ENCODE measurements at regions not wholly inside any gene's neighbourhood (a gene's known extent, or its start where the extent isn't known, plus 50 kb on each side); places are given as distances from the start of the nearest gene placed in this dataset.

GRCh38 chr4:80124246-80125211, 51.5 kb upstream of the ANTXR2 start:
- Histone ChIP-seq H3K79me1 (ENCODE audit: low read depth, low read length) (no peaks in the 10 kb centered on the region), H3K27me3 (replicated peaks in 1 of 4; ENCODE audit: control insufficient read depth in 3 of 4, extremely low read depth in 1 of 4, insufficient read depth in 3 of 4, low read length in 3 of 4) (no peaks in the 10 kb centered on the region), H4K5ac (ENCODE audit: insufficient read length, low read depth, low read length) (no peak overlapping the region), H3K4me1 (replicated peaks in 1 of 4; ENCODE audit: control insufficient read depth in 3 of 4, insufficient read depth in 4 of 4, low read length in 3 of 4) (no peaks in the 10 kb centered on the region), H3K9me3 (ENCODE audit: insufficient read depth in 2 of 2, low read depth in 1 of 2, low read length in 1 of 2) (0 out of 4 replicates have a peak, but pooled peaks cover 0 to 2% of the 10 kb centered on the region in 2 experiments), H3K23ac (ENCODE audit: insufficient read length) (no peak overlapping the region), H4K8ac (ENCODE audit: extremely low read depth, insufficient read depth, low read length) (no peak overlapping the region), H3K4me2 (ENCODE audit: insufficient read depth in 1 of 2, low read depth in 2 of 2, low read length in 2 of 2) (no peak overlapping the region), H3K9ac (replicated peaks in 1 of 4; ENCODE audit: extremely low read depth in 1 of 4, low read depth in 3 of 4, low read length in 3 of 4) (no peak overlapping the region), H2BK15ac (ENCODE audit: low read length) (no peak overlapping the region), H3K36me3 (ENCODE audit: control insufficient read depth in 2 of 4, insufficient read depth in 4 of 4, low read length in 3 of 4) (no peaks in the 10 kb centered on the region), H2BK20ac (ENCODE audit: low read length) (no peak overlapping the region), H2AFZ (ENCODE audit: low read length) (no peak overlapping the region), H2BK12ac (ENCODE audit: low read depth, low read length) (no peak overlapping the region), H2BK5ac (ENCODE audit: low read depth, low read length) (no peak overlapping the region), H4K91ac (replicated peaks; ENCODE audit: insufficient read length, low read length) (no peak overlapping the region), H3K4ac (replicated peaks; ENCODE audit: insufficient read length, low read depth, low read length) (no peak overlapping the region), H3K79me2 (ENCODE audit: control insufficient read depth in 1 of 2, insufficient read depth in 2 of 2, low read length in 2 of 2) (no peaks in the 10 kb centered on the region), H2AK5ac (ENCODE audit: low read depth, low read length) (no peak overlapping the region), H3K27ac (ENCODE audit: low read depth, low read length) (no peak overlapping the region), H3K4me3 (ENCODE audit: extremely low read depth in 1 of 4, insufficient read depth in 2 of 4, low read depth in 3 of 4, low read length in 4 of 4) (no peak overlapping the region), H3K14ac (ENCODE audit: insufficient read length) (no peak overlapping the region), H3K23me2 (ENCODE audit: low read depth, low read length) (no peaks in the 10 kb centered on the region), H3K56ac (replicated peaks; ENCODE audit: insufficient read length, low read depth, low read length) (no peak overlapping the region), H3K18ac (ENCODE audit: extremely low read depth, low read length) (no peak overlapping the region), H4K20me1 (replicated peaks in 1 of 2; ENCODE audit: control insufficient read depth in 1 of 2, insufficient read depth in 2 of 2, low read length in 2 of 2) (no peaks in the 10 kb centered on the region), H2BK120ac (replicated peaks; ENCODE audit: low read depth, low read length) (no peak overlapping the region)
- DNase-seq (ENCODE audit: low read depth in 1 of 2, low spot score in 2 of 2) (no peak), FAIRE-seq (no peak)
- TF ChIP-seq KDM5A (IDR thresholded peaks at IDR 0.05; ENCODE audit: low read length) (no peak), RFX5 (IDR thresholded peaks at IDR 0.05; ENCODE audit: borderline replicate concordance, low read depth, low read length) (no peak), BRCA1 (IDR thresholded peaks at IDR 0.05; ENCODE audit: low read depth, low read length) (no peak), SRF (IDR thresholded peaks at IDR 0.05; ENCODE audit: low read depth, low read length) (no peak), JUND (IDR thresholded peaks at IDR 0.05; ENCODE audit: low read length) (no peak), HDAC2 (IDR thresholded peaks at IDR 0.05; ENCODE audit: borderline replicate concordance in 1 of 2, low read depth in 2 of 2, low read length in 2 of 2) (no peak), NRF1 (IDR thresholded peaks at IDR 0.05; ENCODE audit: low read depth, low read length) (no peak), MAX (IDR thresholded peaks at IDR 0.05) (no peak)
- WGBS, 2 experiments (ENCODE audit: extremely low coverage in 1 of 2, insufficient coverage in 1 of 2, insufficient read length in 1 of 2, insufficient replicate concordance in 2 of 2, low coverage in 1 of 2, low lambda C conversion rate in 2 of 2, missing lambda C conversion rate in 1 of 2) = 93% methylated on average over 1 of the region's 1 CpG; no CpG with 5 or more reads in 1 of the 2 experiments
- POLR2A ChIA-PET (ENCODE audit: partially characterized antibody) = no interaction called here
- CTCF ChIA-PET (ENCODE audit: partially characterized antibody) = interaction anchor here (0.9 to 2.3 kb wide), 7 partner anchors 9 to 149 kb away, joined by 3 to 13 read pairs (median 4); no protein-coding TSS in a partner anchor
